Caco-2 (cell line): ENCODE measurements at regions not wholly inside any gene's neighbourhood (a gene's known extent, or its start where the extent isn't known, plus 50 kb on each side); places are given as distances from the start of the nearest gene placed in this dataset.

Experiments
- BruUV-seq: library from RNA; stranded (reverse); fragments of 400-500 nt; replicated peaks from 2 replicates; lab custom pipeline; 2021; lab: Mats Ljungman, UMichigan
- CTCF ChIA-PET: fragments of 300-600 bp; sonication (Branson Sonifier 250); formaldehyde crosslinking; loops from one replicate; lab custom pipeline; 2022; ENCODE audit warnings: antibody characterized with exemption; lab: Charles Lee
- POLR2A ChIA-PET: fragments of 300-600 bp; sonication (Branson Sonifier 250); formaldehyde crosslinking; loops from one replicate; lab custom pipeline; 2022; ENCODE audit warnings: antibody characterized with exemption; lab: Charles Lee
- DNase-seq, 2 experiments: peaks; one replicate each; pipeline versions ENCODE4 v3.0.0 to v3.0.0-alpha.2; 2020 to 2022
- H3K27me3 ChIP-seq: replicated peaks from 2 replicates; pipeline ENCODE4 v1.6.0; 2011; ENCODE audit warnings: low read length; ENCODE audit not compliant: control insufficient read depth, insufficient read depth
- H3K36me3 ChIP-seq: 2 replicates; pipeline ENCODE4 v1.5.1; 2011; ENCODE audit warnings: low read length; ENCODE audit not compliant: control insufficient read depth, insufficient read depth
- H3K4me1 ChIP-seq: fragments of 250-450 bp; sonication (Bioruptor Pico); 2 replicates; pipeline ENCODE4 v1.5.1; 2020; ENCODE audit warnings: mild to moderate bottlenecking
- H3K4me3 ChIP-seq: 2 replicates; pipeline ENCODE4 v1.5.1; 2011; ENCODE audit warnings: low read depth, mild to moderate bottlenecking, control low read depth, low read length
- H3K9me3 ChIP-seq: fragments of 250-450 bp; sonication (Bioruptor Pico); 2 replicates; pipeline ENCODE4 v1.5.1; 2020; ENCODE audit warnings: mild to moderate bottlenecking, moderate library complexity
- H3K27ac Mint-ChIP-seq: one replicate; pipeline ENCODE4 v1.8.0; 2022; ENCODE audit warnings: mixed read lengths; ENCODE audit not compliant: unreplicated experiment
- H3K27me3 Mint-ChIP-seq: one replicate; pipeline ENCODE4 v1.8.0; 2022; ENCODE audit warnings: mixed read lengths; ENCODE audit not compliant: insufficient read depth, unreplicated experiment
- H3K36me3 Mint-ChIP-seq: one replicate; pipeline ENCODE4 v1.8.0; 2022; ENCODE audit warnings: mild to moderate bottlenecking, mixed read lengths; ENCODE audit not compliant: insufficient read depth, unreplicated experiment
- H3K4me1 Mint-ChIP-seq: one replicate; pipeline ENCODE4 v1.8.0; 2022; ENCODE audit warnings: low read depth, mixed read lengths; ENCODE audit not compliant: unreplicated experiment
- H3K4me3 Mint-ChIP-seq: one replicate; pipeline ENCODE4 v1.8.0; 2022; ENCODE audit warnings: mild to moderate bottlenecking, moderate library complexity, mixed read lengths; ENCODE audit not compliant: unreplicated experiment
- H3K9me3 Mint-ChIP-seq: one replicate; pipeline ENCODE4 v1.8.0; 2022; ENCODE audit warnings: mixed read lengths; ENCODE audit not compliant: unreplicated experiment
- CTCF ChIP-seq, 2 experiments: fragments of 200-600 bp in 1 of 2; IDR thresholded peaks; 1 replicate in 1 of 2; 2 replicates in 1 of 2; pipeline versions ENCODE4 v1.5.1 to v1.8.0; 2011 to 2022; ENCODE audit warnings: antibody characterized with exemption in 1 of 2, control low read depth in 1 of 2, inconsistent platforms in 1 of 2, low read depth in 1 of 2, low read length in 1 of 2, mild to moderate bottlenecking in 1 of 2, moderate library complexity in 1 of 2; ENCODE audit not compliant: insufficient read depth in 1 of 2, severe bottlenecking in 1 of 2, unreplicated experiment in 1 of 2
- intact Hi-C: fragments of 100-400 bp; cut with micrococcal nuclease; formaldehyde crosslinking; loops from one replicate; pipeline ENCODE4 v1.10.0; 2022; ENCODE audit not compliant: unreplicated experiment

GRCh38 chr13:63005625-63006024 is 1590.0 kb upstream of the PCDH20 start:
- CTCF ChIA-PET: no interaction called here
- TF ChIP-seq CTCF (IDR thresholded peaks at IDR 0.05; ENCODE audit: insufficient read depth in 1 of 2, low read depth in 1 of 2, low read length in 1 of 2, severe bottlenecking in 1 of 2, unreplicated experiment in 1 of 2): no peak
- no peaks in the 10 kb centered on the region for H3K36me3 Mint-ChIP-seq

GRCh38 chr13:62997696-62998095 is 1582.0 kb upstream of the PCDH20 start:
- no peak for TF ChIP-seq CTCF (IDR thresholded peaks at IDR 0.05; ENCODE audit: insufficient read depth in 1 of 2, low read depth in 1 of 2, low read length in 1 of 2, severe bottlenecking in 1 of 2, unreplicated experiment in 1 of 2)
- Mint-ChIP-seq H3K27ac (no peak overlapping the region), H3K4me3 (no peak overlapping the region), H3K36me3 (no peaks in the 10 kb centered on the region), H3K27me3 (peaks cover 3% of the 10 kb centered on the region), H3K9me3 (peaks cover 7% of the 10 kb centered on the region), H3K4me1 (no peaks in the 10 kb centered on the region)
- intact Hi-C loops: no loop called here
- ChIA-PET CTCF (no interaction called here), POLR2A (no interaction called here)
- Histone ChIP-seq H3K27me3 (no peaks in the 10 kb centered on the region), H3K4me3 (no peak overlapping the region), H3K9me3 (no peaks in the 10 kb centered on the region), H3K36me3 (no peaks in the 10 kb centered on the region), H3K4me1 (no peaks in the 10 kb centered on the region)
- no peak for DNase-seq
- BruUV-seq: no TSS peak

More at GRCh38 chr13:63005625-63006024, 1590.0 kb upstream of the PCDH20 start:
- Histone ChIP-seq H3K27me3 (no peaks in the 10 kb centered on the region), H3K9me3 (peaks cover 5% of the 10 kb centered on the region; the same call in 1 of the 2 replicates), H3K4me1 (no peaks in the 10 kb centered on the region), H3K36me3 (no peaks in the 10 kb centered on the region), H3K4me3 (no peak overlapping the region)
- H3K4me3 Mint-ChIP-seq: no peak overlapping the region
- DNase-seq: no peak
- intact Hi-C loops: no loop called here
- no TSS peak for BruUV-seq
- H3K9me3 Mint-ChIP-seq: peaks cover 62% of the 10 kb centered on the region
- no peaks in the 10 kb centered on the region for H3K4me1 Mint-ChIP-seq
- H3K27me3 Mint-ChIP-seq: no peaks in the 10 kb centered on the region
- POLR2A ChIA-PET: no interaction called here
- no peak overlapping the region for H3K27ac Mint-ChIP-seq

- Mint-ChIP-seq H3K36me3 (no peaks in the 10 kb centered on the region), H3K27me3 (peaks cover 3% of the 10 kb centered on the region), H3K4me1 (no peaks in the 10 kb centered on the region), H3K4me3 (no peak overlapping the region), H3K9me3 (peaks cover 1% of the 10 kb centered on the region), H3K27ac (no peak overlapping the region)
- intact Hi-C loops: no loop called here
- H3K36me3 ChIP-seq: no peaks in the 10 kb centered on the region
- no TSS peak for BruUV-seq
- no peaks in the 10 kb centered on the region for H3K27me3 ChIP-seq
- no peaks in the 10 kb centered on the region for H3K9me3 ChIP-seq
- ChIA-PET POLR2A (no interaction called here), CTCF (no interaction called here)
- no peaks in the 10 kb centered on the region for H3K4me1 ChIP-seq
- no peak overlapping the region for H3K4me3 ChIP-seq
- no peak for DNase-seq
- TF ChIP-seq CTCF (IDR thresholded peaks at IDR 0.05; ENCODE audit: insufficient read depth in 1 of 2, low read depth in 1 of 2, low read length in 1 of 2, severe bottlenecking in 1 of 2, unreplicated experiment in 1 of 2): no peak
Observed at GRCh38 chr13:62997038-62997599, 1581.5 kb upstream of the PCDH20 start.
